GM06990 (cell line): ENCODE measurements at regions not wholly inside any gene's neighbourhood (a gene's known extent, or its start where the extent isn't known, plus 50 kb on each side); places are given as distances from the start of the nearest gene placed in this dataset.

Experiments used
- DNase-seq: peaks from one replicate; pipeline ENCODE4 v3.0.0-alpha.2; 2011; ENCODE audit not compliant: insufficient read length; ENCODE audit errors: extremely low read depth
- H3K27me3 ChIP-seq: replicated peaks from 2 replicates; pipeline ENCODE4 v1.6.0; 2011; ENCODE audit warnings: low read length; ENCODE audit not compliant: control insufficient read depth, insufficient read depth
- H3K36me3 ChIP-seq: 2 replicates; pipeline ENCODE4 v1.5.1; 2011; ENCODE audit warnings: low read length; ENCODE audit not compliant: control insufficient read depth, insufficient read depth
- H3K4me3 ChIP-seq: replicated peaks from 2 replicates; pipeline ENCODE4 v1.5.1; 2011; ENCODE audit warnings: low read depth, mild to moderate bottlenecking, control low read depth, low read length
- CTCF ChIP-seq: IDR thresholded peaks from 2 replicates; pipeline ENCODE4 v1.5.1; 2011; ENCODE audit warnings: low read length, control low read depth, mild to moderate bottlenecking, inconsistent platforms; ENCODE audit not compliant: insufficient read depth, poor library complexity, severe bottlenecking

- H3K36me3 ChIP-seq, result no peaks in the 10 kb centered on the region
- no peak for TF ChIP-seq CTCF
- no peak overlapping the region for H3K4me3 ChIP-seq
- DNase-seq, result no peak
- H3K27me3 ChIP-seq, result peaks cover 1% of the 10 kb centered on the region; the same call in 1 of the 2 replicates
These were observed 126.0 kb upstream of the SDK2 start for GRCh38 chr17:73770115-73770848.

GRCh38 chr17:73770849-73771229 lies 126.6 kb upstream of the SDK2 start:
- Histone ChIP-seq H3K36me3 (no peaks in the 10 kb centered on the region), H3K27me3 (no peaks in the 10 kb centered on the region), H3K4me3 (no peak overlapping the region)
- no peak for TF ChIP-seq CTCF
- no peak for DNase-seq

- H3K27me3 ChIP-seq, result no peaks in the 10 kb centered on the region; the same call in 1 of the 2 replicates
- H3K4me3 ChIP-seq, result no peak overlapping the region
- no peak for TF ChIP-seq CTCF
- no peaks in the 10 kb centered on the region for H3K36me3 ChIP-seq
- no peak for DNase-seq
These were observed 128.0 kb upstream of the SDK2 start for GRCh38 chr17:73772107-73772705.

GRCh38 chr17:73773702-73774101 lies 129.5 kb upstream of the SDK2 start:
- no peaks in the 10 kb centered on the region; the same call in 1 of the 2 replicates for H3K27me3 ChIP-seq
- no peak for DNase-seq
- no peak overlapping the region for H3K4me3 ChIP-seq
- H3K36me3 ChIP-seq, result no peaks in the 10 kb centered on the region
- TF ChIP-seq CTCF, result no peak

- DNase-seq, result no peak
- Histone ChIP-seq H3K36me3 (no peaks in the 10 kb centered on the region), H3K27me3 (no peaks in the 10 kb centered on the region; the same call in 1 of the 2 replicates), H3K4me3 (no peak overlapping the region)
- TF ChIP-seq CTCF, result no peak
These were observed 130.6 kb upstream of the SDK2 start for GRCh38 chr17:73774852-73775251.
